CD14-positive monocyte (primary cell): ENCODE measurements at regions not wholly inside any gene's neighbourhood (a gene's known extent, or its start where the extent isn't known, plus 50 kb on each side); places are given as distances from the start of the nearest gene placed in this dataset.

Experiments used
- DNase-seq, 3 donors: peaks; one replicate each; pipeline ENCODE4 v3.0.0-alpha.2; 2011 to 2022
- H2AFZ ChIP-seq: 2 replicates; pipeline ENCODE4 v1.6.0; 2012; ENCODE audit warnings: mild to moderate bottlenecking, low read depth, low read length, inconsistent platforms; ENCODE audit not compliant: insufficient read depth, poor library complexity, severe bottlenecking
- H3K27ac ChIP-seq, 2 donors: 1 replicate in 1 of 2; 2 replicates in 1 of 2; pipeline ENCODE4 v1.5.1; 2012 to 2013; ENCODE audit warnings: low read length in 2 of 2, control low read depth in 1 of 2, inconsistent platforms in 1 of 2, low read depth in 1 of 2, mild to moderate bottlenecking in 1 of 2
- H3K27me3 ChIP-seq, 2 donors: one replicate each; pipeline versions ENCODE4 v1.6.0 to v1.6.1; 2011 to 2013; ENCODE audit warnings: low read length in 2 of 2; ENCODE audit not compliant: control insufficient read depth in 2 of 2, insufficient read depth in 2 of 2
- H3K36me3 ChIP-seq, 2 donors: replicated peaks in 1 of 2; 1 replicate in 1 of 2; 2 replicates in 1 of 2; pipeline versions ENCODE4 v1.5.1 to v1.6.1; 2012 to 2013; ENCODE audit warnings: low read length in 2 of 2, control low read depth in 1 of 2, inconsistent platforms in 1 of 2, mild to moderate bottlenecking in 1 of 2; ENCODE audit not compliant: insufficient read depth in 2 of 2, control insufficient read depth in 1 of 2
- H3K4me1 ChIP-seq, 2 donors: 1 replicate in 1 of 2; 2 replicates in 1 of 2; pipeline versions ENCODE4 v1.5.1 to v1.6.1; 2012 to 2013; ENCODE audit warnings: low read length in 2 of 2, control low read depth in 1 of 2, inconsistent platforms in 1 of 2, mild to moderate bottlenecking in 1 of 2, moderate library complexity in 1 of 2; ENCODE audit not compliant: insufficient read depth in 2 of 2, control insufficient read depth in 1 of 2
- H3K4me2 ChIP-seq: replicated peaks from 2 replicates; pipeline ENCODE3; 2012; ENCODE audit warnings: low read length, moderate library complexity, mild to moderate bottlenecking; ENCODE audit not compliant: poor library complexity, severe bottlenecking; ENCODE audit errors: extremely low read depth
- H3K4me3 ChIP-seq, 3 experiments: fragments of 200-600 bp in 1 of 3; sonication (generic) in 1 of 3; replicated peaks in 1 of 3; 1 replicate in 2 of 3; 2 replicates in 1 of 3; pipeline ENCODE4 v1.5.1; 2011 to 2013; ENCODE audit warnings: low read length in 3 of 3, mild to moderate bottlenecking in 3 of 3, control low read depth in 2 of 3, low read depth in 2 of 3, inconsistent platforms in 1 of 3, moderate library complexity in 1 of 3
- H3K79me2 ChIP-seq: 2 replicates; pipeline ENCODE4 v1.6.0; 2012; ENCODE audit warnings: mild to moderate bottlenecking, control low read depth, inconsistent platforms, low read length, moderate library complexity; ENCODE audit not compliant: insufficient read depth
- H3K9ac ChIP-seq: 2 replicates; pipeline ENCODE4 v1.6.0; 2017; ENCODE audit warnings: low read length, mild to moderate bottlenecking; ENCODE audit not compliant: insufficient read depth, poor library complexity, severe bottlenecking
- H3K9me3 ChIP-seq, 2 donors: replicated peaks in 1 of 2; 1 replicate in 1 of 2; 2 replicates in 1 of 2; pipeline versions ENCODE4 v1.5.1 to v1.6.1; 2012 to 2013; ENCODE audit warnings: low read length in 2 of 2, control low read depth in 1 of 2; ENCODE audit not compliant: control insufficient read depth in 1 of 2, insufficient read depth in 1 of 2
- H4K20me1 ChIP-seq: 2 replicates; pipeline ENCODE4 v1.6.0; 2012; ENCODE audit warnings: mild to moderate bottlenecking, low read length, control low read depth, moderate library complexity; ENCODE audit not compliant: insufficient read depth
- H3K27ac Mint-ChIP-seq, 7 donors: one replicate each; pipeline ENCODE4 v1.8.0; 2020; ENCODE audit warnings: mild to moderate bottlenecking in 7 of 7, mixed read lengths in 7 of 7, moderate library complexity in 6 of 7, inconsistent platforms in 2 of 7
- H3K27me3 Mint-ChIP-seq, 3 donors: one replicate each; pipeline ENCODE4 v1.8.0; 2021 to 2022; ENCODE audit warnings: low read depth in 3 of 3, mild to moderate bottlenecking in 3 of 3, mixed read lengths in 3 of 3, moderate library complexity in 3 of 3, inconsistent platforms in 1 of 3
- H3K36me3 Mint-ChIP-seq, 2 donors: one replicate each; pipeline ENCODE4 v1.8.0; 2020; ENCODE audit warnings: mixed read lengths in 2 of 2, inconsistent platforms in 1 of 2, mild to moderate bottlenecking in 1 of 2
- H3K4me1 Mint-ChIP-seq: one replicate; pipeline ENCODE4 v1.8.0; 2020; ENCODE audit warnings: mild to moderate bottlenecking, mixed read lengths
- H3K4me3 Mint-ChIP-seq, 2 donors: one replicate each; pipeline ENCODE4 v1.8.0; 2020; ENCODE audit warnings: mild to moderate bottlenecking in 2 of 2, mixed read lengths in 2 of 2, moderate library complexity in 1 of 2
- H3K9me3 Mint-ChIP-seq, 7 donors: one replicate each; pipeline ENCODE4 v1.8.0; 2020 to 2022; ENCODE audit warnings: mixed read lengths in 7 of 7, mild to moderate bottlenecking in 6 of 7, moderate library complexity in 6 of 7, inconsistent platforms in 2 of 7
- CTCF ChIP-seq: fragments of 200-600 bp; IDR thresholded peaks from one replicate; pipeline ENCODE4 v1.8.0; 2022; ENCODE audit warnings: antibody characterized with exemption, mild to moderate bottlenecking
- WGBS: methylation state at CpG from one replicate; pipeline ENCODE4 v1.1.5; 2013; ENCODE audit warnings: missing lambda C conversion rate; ENCODE audit not compliant: insufficient coverage; 5-methylcytosine and 5-hydroxymethylcytosine counted together
- intact Hi-C, 2 donors: fragments of 100-400 bp; cut with micrococcal nuclease; formaldehyde crosslinking; loops; one replicate each; pipeline versions ENCODE4 v1.15.0 to v1.15.1; 2023

DNA sequence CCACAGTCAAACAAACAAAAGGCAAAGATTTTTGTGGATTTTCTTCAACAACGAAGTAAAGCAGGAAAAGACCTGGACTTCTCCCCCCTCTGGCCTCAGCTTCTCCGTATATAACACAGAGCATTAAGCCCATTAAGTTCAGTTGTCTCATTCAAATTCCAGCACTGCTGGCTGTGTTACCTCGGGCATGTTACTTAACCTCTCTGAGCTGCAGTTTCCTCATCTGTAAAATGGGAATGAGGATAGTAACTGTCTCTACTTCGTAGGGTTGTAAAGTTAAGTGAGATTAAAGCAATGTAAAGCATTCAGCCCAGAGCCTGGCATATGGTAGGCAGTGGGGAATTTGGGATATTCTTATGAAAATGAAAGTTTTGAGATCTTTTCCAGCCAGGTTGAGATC, 92.7 kb upstream of the SMIM23 start:
- Histone ChIP-seq H3K79me2 (no peaks in the 10 kb centered on the region), H4K20me1 (no peaks in the 10 kb centered on the region), H3K27me3 (no peaks in the 10 kb centered on the region), H3K4me2 (no peak overlapping the region), H3K4me3 (no peak overlapping the region), H3K9me3 (no peaks in the 10 kb centered on the region), H3K4me1 (no peaks in the 10 kb centered on the region), H3K27ac (no peak overlapping the region), H2AFZ (no peak overlapping the region), H3K9ac (no peak overlapping the region), H3K36me3 (no peaks in the 10 kb centered on the region)
- Mint-ChIP-seq H3K4me1 (no peaks in the 10 kb centered on the region), H3K36me3 (no peaks in the 10 kb centered on the region), H3K27me3 (peaks cover 0 to 2% (median 0%) of the 10 kb centered on the region in 3 donors), H3K27ac (no peak overlapping the region), H3K9me3 (no peaks in the 10 kb centered on the region), H3K4me3 (no peak overlapping the region)
- intact Hi-C loops = no loop called here
- no peak for DNase-seq
- TF ChIP-seq CTCF = no peak
- WGBS = 92% methylated on average over 4 of the region's 4 CpGs

GRCh38 chr5:171693412-171693811, 92.2 kb upstream of the SMIM23 start:
- Histone ChIP-seq H3K36me3 (no peaks in the 10 kb centered on the region), H3K4me3 (no peak overlapping the region), H3K4me1 (no peaks in the 10 kb centered on the region), H3K9me3 (no peaks in the 10 kb centered on the region), H3K79me2 (no peaks in the 10 kb centered on the region), H2AFZ (no peak overlapping the region), H3K27ac (no peak overlapping the region), H3K9ac (no peak overlapping the region), H3K27me3 (no peaks in the 10 kb centered on the region), H3K4me2 (no peak overlapping the region), H4K20me1 (no peaks in the 10 kb centered on the region)
- H3K27me3 Mint-ChIP-seq = peaks cover 0 to 2% (median 0%) of the 10 kb centered on the region in 3 donors
- intact Hi-C loops = no loop called here
- no peaks in the 10 kb centered on the region for H3K9me3 Mint-ChIP-seq
- peaks cover under 1% of the 10 kb centered on the region for H3K4me1 Mint-ChIP-seq
- H3K4me3 Mint-ChIP-seq = no peak overlapping the region
- H3K36me3 Mint-ChIP-seq = no peaks in the 10 kb centered on the region
- TF ChIP-seq CTCF = no peak
- no peak for DNase-seq
- H3K27ac Mint-ChIP-seq = no peak overlapping the region
- 62% methylated on average over 3 of the region's 3 CpGs for WGBS
